Hepatocyte (in vitro differentiated cells): ENCODE measurements at regions not wholly inside any gene's neighbourhood (a gene's known extent, or its start where the extent isn't known, plus 50 kb on each side); places are given as distances from the start of the nearest gene placed in this dataset.

Experiments used
- CTCF ChIP-seq: fragments of 200-600 bp; sonication (generic); IDR thresholded peaks from 2 replicates; pipeline ENCODE4 v1.5.1; 2016; ENCODE audit warnings: antibody characterized with exemption, mild to moderate bottlenecking; ENCODE audit not compliant: poor library complexity
- EZH2phosphoT487 ChIP-seq: fragments of 200-600 bp; sonication (generic); IDR thresholded peaks from one replicate; pipeline ENCODE4 v1.6.1; 2018; ENCODE audit warnings: antibody characterized with exemption, mild to moderate bottlenecking, low read depth, moderate library complexity; ENCODE audit not compliant: unreplicated experiment, severe bottlenecking

DNA sequence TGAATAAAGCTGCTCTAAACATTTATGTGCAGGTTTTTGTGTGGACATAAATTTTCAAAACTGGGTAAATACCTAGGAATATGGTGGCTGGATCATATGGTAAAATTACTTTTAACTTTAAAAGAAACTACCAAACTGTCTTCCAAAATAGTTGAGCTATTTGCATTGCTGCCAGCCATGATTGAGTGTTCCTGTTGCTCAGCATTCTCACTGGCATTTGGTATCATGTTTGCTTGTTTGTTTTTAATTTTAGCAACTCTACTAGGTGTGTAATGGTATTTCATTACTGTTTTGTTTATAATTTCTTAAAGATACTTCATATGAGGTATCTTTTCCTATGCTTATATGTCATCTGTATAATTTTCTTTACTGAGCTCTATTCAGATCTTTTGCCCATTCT lies 143.2 kb downstream of the POLR1F start:
- TF ChIP-seq CTCF (no peak), EZH2phosphoT487 (no peak)
